PC-3 (cell line): ENCODE measurements at regions not wholly inside any gene's neighbourhood (a gene's known extent, or its start where the extent isn't known, plus 50 kb on each side); places are given as distances from the start of the nearest gene placed in this dataset.

Source experiments
- ATAC-seq: fragments of 200-7000 bp; cut with Tn5 transposase; 2 replicates; pipeline ENCODE4 v1.9.1; 2020; ENCODE audit warnings: mild to moderate bottlenecking, moderate library complexity
- BruUV-seq: library from RNA; stranded (reverse); fragments of 400-500 nt; replicated peaks from 2 replicates; lab custom pipeline; 2021; lab: Mats Ljungman, UMichigan
- CTCF ChIA-PET: fragments of 300-600 bp; sonication (Branson Sonifier 250); formaldehyde crosslinking; loops from one replicate; lab custom pipeline; 2022; ENCODE audit warnings: antibody characterized with exemption; lab: Charles Lee
- POLR2A ChIA-PET: fragments of 300-600 bp; sonication (Branson Sonifier 250); formaldehyde crosslinking; loops from one replicate; lab custom pipeline; 2022; ENCODE audit warnings: antibody characterized with exemption; ENCODE audit not compliant: unreplicated experiment; lab: Charles Lee
- DNase-seq: peaks from one replicate; pipeline ENCODE4 v3.0.0-alpha.2; 2015
- H2AFZ ChIP-seq: fragments of 300-600 bp; sonication (generic); 2 replicates; pipeline ENCODE4 v1.6.0; 2016; ENCODE audit warnings: antibody characterized with exemption, low read length
- H3F3A ChIP-seq: fragments of 300-600 bp; sonication (generic); one replicate; pipeline ENCODE4 v1.6.0; 2017; ENCODE audit warnings: antibody characterized with exemption, low read length, control low read depth, mild to moderate bottlenecking; ENCODE audit not compliant: unreplicated experiment
- H3K27ac ChIP-seq: fragments of 300-600 bp; sonication (generic); 2 replicates; pipeline ENCODE4 v1.5.1; 2016; ENCODE audit warnings: mild to moderate bottlenecking, low read length
- H3K27me3 ChIP-seq: fragments of 300-600 bp; sonication (generic); 2 replicates; pipeline ENCODE4 v1.6.1; 2016; ENCODE audit warnings: low read length, mixed read lengths
- H3K36me3 ChIP-seq: fragments of 300-600 bp; sonication (generic); 2 replicates; pipeline ENCODE4 v1.6.1; 2016; ENCODE audit warnings: low read depth, mixed run types, low read length, mixed read lengths
- H3K4me1 ChIP-seq: fragments of 300-600 bp; sonication (generic); 2 replicates; pipeline ENCODE4 v1.5.1; 2016; ENCODE audit warnings: low read length; ENCODE audit not compliant: insufficient read depth
- H3K4me2 ChIP-seq: fragments of 300-600 bp; sonication (generic); 2 replicates; pipeline ENCODE4 v1.6.0; 2016; ENCODE audit warnings: low read length
- H3K4me3 ChIP-seq: fragments of 300-600 bp; sonication (generic); 2 replicates; pipeline ENCODE4 v1.5.1; 2016; ENCODE audit warnings: mild to moderate bottlenecking, low read length, mixed read lengths
- H3K79me2 ChIP-seq: fragments of 300-600 bp; sonication (generic); 2 replicates; pipeline ENCODE4 v1.6.1; 2017; ENCODE audit warnings: low read length, mixed read lengths
- H3K9ac ChIP-seq: fragments of 300-600 bp; sonication (generic); 2 replicates; pipeline ENCODE4 v1.6.0; 2016; ENCODE audit warnings: mild to moderate bottlenecking, low read length
- H3K9me2 ChIP-seq: fragments of 300-600 bp; sonication (generic); replicated peaks from 2 replicates; pipeline ENCODE4 v1.6.1; 2016; ENCODE audit warnings: mixed run types, low read length, mixed read lengths
- H3K9me3 ChIP-seq: fragments of 300-600 bp; sonication (generic); 2 replicates; pipeline ENCODE4 v1.6.1; 2016; ENCODE audit warnings: low read length, mixed read lengths
- H4K20me1 ChIP-seq: fragments of 300-600 bp; sonication (generic); 2 replicates; pipeline ENCODE4 v1.6.1; 2016; ENCODE audit warnings: low read length, mixed read lengths
- EZH2 ChIP-seq: fragments of 300-600 bp; sonication (generic); IDR thresholded peaks from one replicate; pipeline ENCODE4 v1.6.1; 2017; ENCODE audit warnings: antibody characterized with exemption, mild to moderate bottlenecking, low read length; ENCODE audit not compliant: unreplicated experiment
- EZH2phosphoT487 ChIP-seq: fragments of 300-600 bp; sonication (generic); IDR thresholded peaks from 2 replicates; pipeline ENCODE4 v1.6.1; 2018; ENCODE audit warnings: mild to moderate bottlenecking, antibody characterized with exemption, low read length, borderline replicate concordance
- intact Hi-C: fragments of 100-400 bp; cut with micrococcal nuclease; formaldehyde crosslinking; loops from 2 replicates; pipeline ENCODE4 v1.9.0; 2023
- TF ChIP-seq, protein P1 (sequence below): fragments of 300-600 bp; sonication (generic); conservative IDR thresholded peaks from 2 replicates; pipeline ENCODE4 v1.5.1; 2017; ENCODE audit warnings: antibody characterized with exemption, low read depth, mild to moderate bottlenecking, low read length

GRCh38 chr11:19474954-19475721, 234.4 kb upstream of the E2F8 start:
- H3K4me3 ChIP-seq, result no peak overlapping the region
- TF ChIP-seq EZH2phosphoT487, result no peak
- TF ChIP-seq, protein P1, sequence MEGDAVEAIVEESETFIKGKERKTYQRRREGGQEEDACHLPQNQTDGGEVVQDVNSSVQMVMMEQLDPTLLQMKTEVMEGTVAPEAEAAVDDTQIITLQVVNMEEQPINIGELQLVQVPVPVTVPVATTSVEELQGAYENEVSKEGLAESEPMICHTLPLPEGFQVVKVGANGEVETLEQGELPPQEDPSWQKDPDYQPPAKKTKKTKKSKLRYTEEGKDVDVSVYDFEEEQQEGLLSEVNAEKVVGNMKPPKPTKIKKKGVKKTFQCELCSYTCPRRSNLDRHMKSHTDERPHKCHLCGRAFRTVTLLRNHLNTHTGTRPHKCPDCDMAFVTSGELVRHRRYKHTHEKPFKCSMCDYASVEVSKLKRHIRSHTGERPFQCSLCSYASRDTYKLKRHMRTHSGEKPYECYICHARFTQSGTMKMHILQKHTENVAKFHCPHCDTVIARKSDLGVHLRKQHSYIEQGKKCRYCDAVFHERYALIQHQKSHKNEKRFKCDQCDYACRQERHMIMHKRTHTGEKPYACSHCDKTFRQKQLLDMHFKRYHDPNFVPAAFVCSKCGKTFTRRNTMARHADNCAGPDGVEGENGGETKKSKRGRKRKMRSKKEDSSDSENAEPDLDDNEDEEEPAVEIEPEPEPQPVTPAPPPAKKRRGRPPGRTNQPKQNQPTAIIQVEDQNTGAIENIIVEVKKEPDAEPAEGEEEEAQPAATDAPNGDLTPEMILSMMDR, result no peak
- no peak for TF ChIP-seq EZH2
- no peaks in the 10 kb centered on the region for H3F3A ChIP-seq
- no peaks in the 10 kb centered on the region for H3K36me3 ChIP-seq
- H3K4me2 ChIP-seq, result no peak overlapping the region
- no peak for DNase-seq
- ATAC-seq, result no peak
- ChIA-PET CTCF (no interaction called here), POLR2A (no interaction called here)
- no peak overlapping the region for H2AFZ ChIP-seq
- H3K27me3 ChIP-seq, result peaks cover 54% of the 10 kb centered on the region
- no peaks in the 10 kb centered on the region for H3K4me1 ChIP-seq
- no TSS peak for BruUV-seq
- no peak overlapping the region for H3K27ac ChIP-seq
- H4K20me1 ChIP-seq, result no peaks in the 10 kb centered on the region
- H3K9me2 ChIP-seq, result no peaks in the 10 kb centered on the region
- H3K9me3 ChIP-seq, result no peaks in the 10 kb centered on the region
- H3K79me2 ChIP-seq, result no peaks in the 10 kb centered on the region
- H3K9ac ChIP-seq, result no peak overlapping the region
- intact Hi-C loops, result no loop called here

- Histone ChIP-seq H3K4me3 (no peak overlapping the region), H3K27ac (no peak overlapping the region), H3K9me3 (no peaks in the 10 kb centered on the region), H3K9me2 (no peaks in the 10 kb centered on the region), H3K36me3 (no peaks in the 10 kb centered on the region), H2AFZ (no peak overlapping the region), H3K4me2 (no peak overlapping the region), H4K20me1 (no peaks in the 10 kb centered on the region), H3K27me3 (peaks cover 54% of the 10 kb centered on the region), H3K4me1 (no peaks in the 10 kb centered on the region), H3K79me2 (no peaks in the 10 kb centered on the region), H3F3A (no peaks in the 10 kb centered on the region), H3K9ac (no peak overlapping the region)
- no peak for DNase-seq
- ChIA-PET CTCF (no interaction called here), POLR2A (no interaction called here)
- TF ChIP-seq, protein P1, result no peak
- TF ChIP-seq EZH2phosphoT487 (no peak), EZH2 (no peak)
- no peak for ATAC-seq
- BruUV-seq, result no TSS peak
- intact Hi-C loops, result no loop called here
Measured at GRCh38 chr11:19474211-19474610, 233.5 kb upstream of the E2F8 start.

GRCh38 chr11:19472679-19473078, 231.9 kb upstream of the E2F8 start:
- H3K4me1 ChIP-seq, result no peaks in the 10 kb centered on the region
- no peaks in the 10 kb centered on the region for H4K20me1 ChIP-seq
- no peak overlapping the region for H3K4me2 ChIP-seq
- H3K27me3 ChIP-seq, result peaks cover 47% of the 10 kb centered on the region
- intact Hi-C loops, result no loop called here
- DNase-seq (no peak), ATAC-seq (no peak)
- H3K9me3 ChIP-seq, result no peaks in the 10 kb centered on the region
- no peak overlapping the region for H3K27ac ChIP-seq
- no peaks in the 10 kb centered on the region for H3F3A ChIP-seq
- H3K9me2 ChIP-seq, result no peaks in the 10 kb centered on the region
- TF ChIP-seq EZH2phosphoT487 (no peak), EZH2 (no peak)
- TF ChIP-seq, protein P1, result no peak
- H3K9ac ChIP-seq, result no peak overlapping the region
- H3K4me3 ChIP-seq, result no peak overlapping the region
- no peaks in the 10 kb centered on the region for H3K79me2 ChIP-seq
- ChIA-PET POLR2A (no interaction called here), CTCF (no interaction called here)
- no peak overlapping the region for H2AFZ ChIP-seq
- BruUV-seq, result no TSS peak
- H3K36me3 ChIP-seq, result no peaks in the 10 kb centered on the region
